IPS DF 4.7 (cell line): ENCODE measurements at regions not wholly inside any gene's neighbourhood (a gene's known extent, or its start where the extent isn't known, plus 50 kb on each side); places are given as distances from the start of the nearest gene placed in this dataset.

Experiments used
- DNase-seq: peaks from one replicate; pipeline ENCODE4 v3.0.0-alpha.2; 2013; ENCODE audit warnings: low spot score; ENCODE audit errors: extremely low read depth

GRCh38 chr20:11795071-11795615, 122.5 kb upstream of the BTBD3 start:
- no peak for DNase-seq

- no peak for DNase-seq
Measured at GRCh38 chr20:11796026-11796425, 121.7 kb upstream of the BTBD3 start.

GRCh38 chr20:11797156-11797555, 120.5 kb upstream of the BTBD3 start:
- DNase-seq, result no peak

- no peak for DNase-seq
Measured at GRCh38 chr20:11799281-11799684, 118.4 kb upstream of the BTBD3 start.

- no peak for DNase-seq
Measured at GRCh38 chr20:11807054-11808048, 110.3 kb upstream of the BTBD3 start.

- DNase-seq, result no peak
Measured at GRCh38 chr20:11808841-11809240, 108.9 kb upstream of the BTBD3 start.

GRCh38 chr20:11810311-11811083, 107.2 kb upstream of the BTBD3 start:
- no peak for DNase-seq

- no peak for DNase-seq
Measured at GRCh38 chr20:11813106-11813890, 104.4 kb upstream of the BTBD3 start.

GRCh38 chr20:11814267-11814666, 103.4 kb upstream of the BTBD3 start:
- DNase-seq, result no peak

- no peak for DNase-seq
Measured at GRCh38 chr20:11820838-11821237, 96.9 kb upstream of the BTBD3 start.

GRCh38 chr20:11822540-11822794, 95.2 kb upstream of the BTBD3 start:
- DNase-seq, result no peak

GRCh38 chr20:11826334-11826733, 91.4 kb upstream of the BTBD3 start:
- DNase-seq, result no peak

- no peak for DNase-seq
Measured at GRCh38 chr20:11832397-11832796, 85.3 kb upstream of the BTBD3 start.

- no peak for DNase-seq
Measured at GRCh38 chr20:11832851-11833250, 84.8 kb upstream of the BTBD3 start.

- no peak for DNase-seq
Measured at GRCh38 chr20:11833825-11834224, 83.9 kb upstream of the BTBD3 start.

GRCh38 chr20:11838076-11838636, 79.5 kb upstream of the BTBD3 start:
- no peak for DNase-seq

GRCh38 chr20:11841972-11842461, 75.7 kb upstream of the BTBD3 start:
- no peak for DNase-seq

GRCh38 chr20:11843289-11843688, 74.4 kb upstream of the BTBD3 start:
- no peak for DNase-seq

- no peak for DNase-seq
Measured at GRCh38 chr20:11844691-11845090, 73.0 kb upstream of the BTBD3 start.

GRCh38 chr20:11845340-11845739, 72.4 kb upstream of the BTBD3 start:
- DNase-seq, result no peak

GRCh38 chr20:11846131-11846530, 71.6 kb upstream of the BTBD3 start:
- no peak for DNase-seq
